Activated T-helper 17 cell treated with anti-CD3 and anti-CD28 coated beads, Interleukin-2, amount 50 U/mL, for 72 hours (primary cell): ENCODE measurements at regions not wholly inside any gene's neighbourhood (a gene's known extent, or its start where the extent isn't known, plus 50 kb on each side); places are given as distances from the start of the nearest gene placed in this dataset.
"Not testable (repeated sequence)": the region's sequence is repeated elsewhere in the genome, so short reads cannot be mapped to it uniquely, and the experiment has no call there.

Source experiments
- ATAC-seq: fragments of 150-1000 bp; cut with Tn5 transposase; replicated peaks from 2 replicates; pipeline ENCODE4 v1.10.0; 2021; ENCODE audit warnings: mild to moderate bottlenecking, moderate library complexity
- H3K27ac Mint-ChIP-seq: one replicate; pipeline ENCODE4 v1.8.0; 2022; ENCODE audit warnings: mixed read lengths
- H3K27me3 Mint-ChIP-seq: one replicate; pipeline ENCODE4 v1.8.0; 2022; ENCODE audit warnings: mixed read lengths
- H3K36me3 Mint-ChIP-seq: one replicate; pipeline ENCODE4 v1.8.0; 2022; ENCODE audit warnings: low read depth, mild to moderate bottlenecking, mixed read lengths
- H3K4me1 Mint-ChIP-seq: one replicate; pipeline ENCODE4 v1.8.0; 2022; ENCODE audit warnings: mixed read lengths
- H3K4me3 Mint-ChIP-seq: one replicate; pipeline ENCODE4 v1.8.0; 2022; ENCODE audit warnings: mild to moderate bottlenecking, mixed read lengths
- H3K9me3 Mint-ChIP-seq: one replicate; pipeline ENCODE4 v1.8.0; 2022; ENCODE audit warnings: mixed read lengths

GRCh38 chr7:9725940-9726663, 1247.6 kb upstream of the PHF14 start:
- not testable (repeated sequence) for H3K4me1 Mint-ChIP-seq, H3K27ac Mint-ChIP-seq, H3K4me3 Mint-ChIP-seq, H3K36me3 Mint-ChIP-seq, H3K9me3 Mint-ChIP-seq, H3K27me3 Mint-ChIP-seq, ATAC-seq

GRCh38 chr7:9726811-9727210, 1246.9 kb upstream of the PHF14 start:
- H3K4me3 Mint-ChIP-seq, H3K36me3 Mint-ChIP-seq, H3K27me3 Mint-ChIP-seq, H3K27ac Mint-ChIP-seq, H3K4me1 Mint-ChIP-seq, ATAC-seq, H3K9me3 Mint-ChIP-seq: not testable (repeated sequence)

DNA sequence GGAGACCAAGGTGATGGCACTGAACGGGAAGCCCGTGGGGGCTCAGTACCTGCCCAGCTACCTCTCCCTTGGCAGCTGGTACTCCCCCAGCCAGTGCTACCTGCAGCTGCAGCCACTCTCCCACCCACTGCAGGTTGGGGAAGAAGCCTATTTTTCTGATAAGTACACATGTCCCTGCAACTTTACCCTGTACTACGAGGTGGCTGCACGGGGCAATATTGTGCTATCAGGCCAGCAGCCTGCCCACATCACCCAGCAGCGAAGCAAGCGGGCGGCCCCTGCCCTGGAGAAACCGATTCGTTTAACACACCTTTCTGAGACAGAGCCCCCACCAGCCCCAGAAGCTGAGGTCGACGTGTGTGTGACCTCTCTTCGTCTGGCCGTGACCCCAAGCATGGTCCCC, 1246.2 kb upstream of the PHF14 start:
- ATAC-seq, H3K4me1 Mint-ChIP-seq, H3K27me3 Mint-ChIP-seq, H3K9me3 Mint-ChIP-seq, H3K27ac Mint-ChIP-seq, H3K4me3 Mint-ChIP-seq, H3K36me3 Mint-ChIP-seq: not testable (repeated sequence)

GRCh38 chr7:9728014-9728657, 1245.5 kb upstream of the PHF14 start:
- not testable (repeated sequence) for H3K4me1 Mint-ChIP-seq, H3K36me3 Mint-ChIP-seq, H3K27ac Mint-ChIP-seq, ATAC-seq, H3K9me3 Mint-ChIP-seq, H3K27me3 Mint-ChIP-seq, H3K4me3 Mint-ChIP-seq

DNA sequence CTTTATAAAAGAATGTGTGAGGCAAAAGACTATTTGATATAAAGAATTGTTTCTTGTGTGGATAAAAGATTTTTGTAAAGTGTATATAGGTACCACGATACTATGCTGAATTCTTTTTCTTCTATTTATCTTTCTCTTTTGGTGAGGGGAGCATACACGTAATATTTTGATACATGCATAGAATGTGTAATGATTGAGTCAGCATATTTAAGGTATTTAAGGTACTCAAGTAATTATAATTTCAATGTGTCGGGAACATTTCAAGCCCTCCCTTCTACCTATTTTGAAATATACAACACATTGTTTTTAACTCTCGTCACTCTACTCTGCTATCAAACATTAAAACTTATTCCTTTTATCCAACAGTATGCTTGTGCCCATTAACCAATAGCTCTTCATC, 1221.6 kb upstream of the PHF14 start:
- ATAC-seq = no peak
- no peaks in the 10 kb centered on the region for H3K27me3 Mint-ChIP-seq
- H3K36me3 Mint-ChIP-seq = no peaks in the 10 kb centered on the region
- no peak overlapping the region for H3K4me3 Mint-ChIP-seq
- H3K9me3 Mint-ChIP-seq = peaks cover 19% of the 10 kb centered on the region
- H3K27ac Mint-ChIP-seq = no peak overlapping the region
- H3K4me1 Mint-ChIP-seq = no peaks in the 10 kb centered on the region

DNA sequence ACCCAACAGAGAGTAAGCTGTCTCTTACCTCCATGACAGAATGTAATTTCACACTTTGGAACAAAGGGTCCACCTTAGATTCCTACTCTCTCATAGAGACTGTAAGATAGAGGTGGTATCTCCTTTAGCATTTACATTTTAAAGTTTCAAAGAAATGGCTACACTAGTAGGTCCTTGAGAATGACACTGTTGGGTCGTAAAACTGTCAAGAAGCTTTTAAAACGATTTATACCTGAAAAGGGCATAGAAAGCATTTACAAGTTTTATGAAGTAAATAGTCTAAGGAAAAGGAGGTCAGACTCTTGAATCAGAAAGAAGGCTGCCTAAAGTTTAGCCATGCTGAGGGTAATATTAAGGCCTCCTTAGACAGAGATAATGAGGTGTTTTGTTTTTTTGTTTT, 1212.4 kb upstream of the PHF14 start:
- ATAC-seq = no peak
- Mint-ChIP-seq H3K27me3 (no peaks in the 10 kb centered on the region), H3K36me3 (no peaks in the 10 kb centered on the region), H3K4me1 (no peaks in the 10 kb centered on the region), H3K27ac (no peak overlapping the region), H3K4me3 (no peak overlapping the region), H3K9me3 (peaks cover 5% of the 10 kb centered on the region)

GRCh38 chr7:9776900-9777299, 1196.8 kb upstream of the PHF14 start:
- ATAC-seq = no peak
- Mint-ChIP-seq H3K27me3 (no peaks in the 10 kb centered on the region), H3K36me3 (no peaks in the 10 kb centered on the region), H3K4me1 (no peaks in the 10 kb centered on the region), H3K4me3 (no peak overlapping the region), H3K9me3 (peaks cover 18% of the 10 kb centered on the region), H3K27ac (no peak overlapping the region)

GRCh38 chr7:9778367-9778766, 1195.3 kb upstream of the PHF14 start:
- ATAC-seq = no peak
- H3K9me3 Mint-ChIP-seq = peaks cover 17% of the 10 kb centered on the region
- H3K36me3 Mint-ChIP-seq = no peaks in the 10 kb centered on the region
- no peak overlapping the region for H3K27ac Mint-ChIP-seq
- no peaks in the 10 kb centered on the region for H3K4me1 Mint-ChIP-seq
- H3K27me3 Mint-ChIP-seq = no peaks in the 10 kb centered on the region
- H3K4me3 Mint-ChIP-seq = no peak overlapping the region

- ATAC-seq = no peak
- H3K27me3 Mint-ChIP-seq = no peaks in the 10 kb centered on the region
These were observed 1192.0 kb upstream of the PHF14 start for GRCh38 chr7:9781710-9782109.

DNA sequence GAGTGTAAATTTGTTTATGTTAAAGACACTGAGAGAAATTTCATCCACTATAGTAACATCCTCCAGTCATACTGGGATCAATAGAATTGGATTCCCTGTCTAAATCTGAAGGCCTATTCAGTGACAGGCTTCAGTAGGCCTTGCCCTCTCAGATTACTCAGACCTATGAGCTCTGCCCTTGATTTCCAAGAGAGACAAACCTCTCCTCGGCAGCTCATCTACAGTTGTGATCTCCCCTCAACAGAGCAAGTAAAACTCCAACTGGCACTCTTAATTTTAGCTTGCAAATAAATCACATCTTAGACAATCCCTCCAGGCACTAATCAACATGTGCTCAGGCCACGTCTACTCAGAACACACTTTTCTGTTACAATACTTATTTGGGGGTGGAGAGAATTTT, 1191.4 kb upstream of the PHF14 start:
- Mint-ChIP-seq H3K36me3 (no peaks in the 10 kb centered on the region), H3K27ac (no peak overlapping the region), H3K27me3 (no peaks in the 10 kb centered on the region), H3K4me1 (no peaks in the 10 kb centered on the region), H3K9me3 (peaks cover 5% of the 10 kb centered on the region), H3K4me3 (no peak overlapping the region)
- ATAC-seq = no peak

More at GRCh38 chr7:9781710-9782109, 1192.0 kb upstream of the PHF14 start:
- H3K27ac Mint-ChIP-seq = no peak overlapping the region
- H3K4me1 Mint-ChIP-seq = no peaks in the 10 kb centered on the region
- no peak overlapping the region for H3K4me3 Mint-ChIP-seq
- peaks cover 11% of the 10 kb centered on the region for H3K9me3 Mint-ChIP-seq
- H3K36me3 Mint-ChIP-seq = no peaks in the 10 kb centered on the region

- Mint-ChIP-seq H3K36me3 (no peaks in the 10 kb centered on the region), H3K27me3 (no peaks in the 10 kb centered on the region), H3K4me3 (no peak overlapping the region), H3K9me3 (peaks cover 9% of the 10 kb centered on the region), H3K27ac (no peak overlapping the region), H3K4me1 (no peaks in the 10 kb centered on the region)
- ATAC-seq = no peak
These were observed 1188.5 kb upstream of the PHF14 start for GRCh38 chr7:9785211-9785610.

DNA sequence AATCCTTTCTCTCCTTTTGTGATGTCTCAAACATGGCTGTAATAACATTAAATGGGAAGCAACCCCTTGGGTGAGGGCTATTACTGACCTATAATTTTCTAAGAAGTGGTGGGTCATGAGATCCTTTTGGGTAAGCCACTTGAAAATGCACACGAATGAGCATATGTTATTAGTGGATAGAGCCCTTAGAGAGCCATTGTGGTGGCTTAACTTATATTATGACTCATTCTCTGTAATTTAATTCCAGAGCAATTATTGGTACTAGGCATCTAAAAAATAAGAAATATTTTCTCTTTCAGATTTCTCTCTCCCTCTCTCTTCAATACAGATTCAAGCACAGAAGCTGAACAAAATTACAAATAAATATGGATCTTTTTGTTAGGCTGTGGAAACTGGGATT, 1177.4 kb upstream of the PHF14 start:
- Mint-ChIP-seq H3K9me3 (peaks cover 8% of the 10 kb centered on the region), H3K27me3 (no peaks in the 10 kb centered on the region), H3K4me3 (no peak overlapping the region), H3K27ac (no peak overlapping the region), H3K36me3 (no peaks in the 10 kb centered on the region), H3K4me1 (no peaks in the 10 kb centered on the region)
- ATAC-seq = no peak

GRCh38 chr7:9822458-9823290, 1151.0 kb upstream of the PHF14 start:
- ATAC-seq = no peak
- peaks cover 11% of the 10 kb centered on the region for H3K9me3 Mint-ChIP-seq
- H3K27me3 Mint-ChIP-seq = no peaks in the 10 kb centered on the region
- no peaks in the 10 kb centered on the region for H3K36me3 Mint-ChIP-seq
- H3K27ac Mint-ChIP-seq = no peak overlapping the region
- H3K4me1 Mint-ChIP-seq = no peaks in the 10 kb centered on the region
- H3K4me3 Mint-ChIP-seq = no peak overlapping the region

GRCh38 chr7:9835199-9835598, 1138.5 kb upstream of the PHF14 start:
- H3K4me1 Mint-ChIP-seq = no peaks in the 10 kb centered on the region
- H3K9me3 Mint-ChIP-seq = peaks cover 11% of the 10 kb centered on the region
- no peaks in the 10 kb centered on the region for H3K36me3 Mint-ChIP-seq
- H3K4me3 Mint-ChIP-seq = no peak overlapping the region
- no peak for ATAC-seq
- H3K27ac Mint-ChIP-seq = no peak overlapping the region
- H3K27me3 Mint-ChIP-seq = no peaks in the 10 kb centered on the region

DNA sequence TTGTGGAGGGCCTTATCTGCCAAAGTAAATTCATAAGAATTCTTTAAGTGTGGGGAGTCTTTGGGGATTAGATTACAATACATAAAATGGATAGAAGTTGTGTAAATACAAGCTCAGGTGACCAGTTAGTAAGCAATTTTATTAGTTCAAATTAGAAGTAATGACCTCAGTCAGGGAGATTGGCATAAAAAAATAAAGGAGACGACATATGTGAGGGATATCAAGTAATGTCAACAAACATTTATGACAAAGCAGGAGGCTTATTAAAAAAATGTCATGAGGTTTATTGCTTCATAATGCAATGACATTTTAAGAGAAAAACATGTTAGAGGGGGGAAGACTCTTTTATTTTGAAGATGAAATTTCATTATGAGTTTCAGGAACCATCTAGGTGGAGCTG, 1137.0 kb upstream of the PHF14 start:
- no peak overlapping the region for H3K4me3 Mint-ChIP-seq
- no peaks in the 10 kb centered on the region for H3K36me3 Mint-ChIP-seq
- H3K27me3 Mint-ChIP-seq = no peaks in the 10 kb centered on the region
- no peaks in the 10 kb centered on the region for H3K4me1 Mint-ChIP-seq
- no peak for ATAC-seq
- H3K27ac Mint-ChIP-seq = no peak overlapping the region
- H3K9me3 Mint-ChIP-seq = peaks cover 11% of the 10 kb centered on the region
